GM19239 (cell line): ENCODE measurements at regions not wholly inside any gene's neighbourhood (a gene's known extent, or its start where the extent isn't known, plus 50 kb on each side); places are given as distances from the start of the nearest gene placed in this dataset.

ENCODE experiments used
- DNase-seq: peaks from one replicate; pipeline ENCODE4 v3.0.0; 2011; ENCODE audit warnings: low spot score; ENCODE audit not compliant: insufficient read length
- FAIRE-seq: peaks from 2 replicates; lab custom pipeline; 2011; peaks lifted over from hg19 to GRCh38; lab: Jason Lieb, UNC

DNA sequence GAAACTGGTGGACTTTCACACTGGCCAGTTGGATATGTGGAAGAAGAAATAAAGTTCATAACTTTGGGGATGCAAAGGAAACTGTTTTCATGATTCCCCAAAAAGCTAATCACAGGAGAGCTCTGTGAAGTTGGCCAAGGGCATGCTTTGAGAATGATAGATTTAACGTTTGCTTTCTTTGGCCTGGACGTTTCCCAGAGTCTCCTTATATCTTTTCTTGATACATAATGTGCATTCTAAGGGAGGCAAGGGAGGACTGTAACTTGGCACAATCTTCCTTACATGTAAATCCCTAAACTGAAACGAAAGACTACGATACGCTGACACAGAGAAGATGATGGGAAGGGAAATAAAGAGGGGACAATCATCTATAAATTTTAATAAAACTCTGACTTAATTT lies 176.5 kb upstream of the INHBA start:
- no peak for FAIRE-seq
- no peak for DNase-seq

DNA sequence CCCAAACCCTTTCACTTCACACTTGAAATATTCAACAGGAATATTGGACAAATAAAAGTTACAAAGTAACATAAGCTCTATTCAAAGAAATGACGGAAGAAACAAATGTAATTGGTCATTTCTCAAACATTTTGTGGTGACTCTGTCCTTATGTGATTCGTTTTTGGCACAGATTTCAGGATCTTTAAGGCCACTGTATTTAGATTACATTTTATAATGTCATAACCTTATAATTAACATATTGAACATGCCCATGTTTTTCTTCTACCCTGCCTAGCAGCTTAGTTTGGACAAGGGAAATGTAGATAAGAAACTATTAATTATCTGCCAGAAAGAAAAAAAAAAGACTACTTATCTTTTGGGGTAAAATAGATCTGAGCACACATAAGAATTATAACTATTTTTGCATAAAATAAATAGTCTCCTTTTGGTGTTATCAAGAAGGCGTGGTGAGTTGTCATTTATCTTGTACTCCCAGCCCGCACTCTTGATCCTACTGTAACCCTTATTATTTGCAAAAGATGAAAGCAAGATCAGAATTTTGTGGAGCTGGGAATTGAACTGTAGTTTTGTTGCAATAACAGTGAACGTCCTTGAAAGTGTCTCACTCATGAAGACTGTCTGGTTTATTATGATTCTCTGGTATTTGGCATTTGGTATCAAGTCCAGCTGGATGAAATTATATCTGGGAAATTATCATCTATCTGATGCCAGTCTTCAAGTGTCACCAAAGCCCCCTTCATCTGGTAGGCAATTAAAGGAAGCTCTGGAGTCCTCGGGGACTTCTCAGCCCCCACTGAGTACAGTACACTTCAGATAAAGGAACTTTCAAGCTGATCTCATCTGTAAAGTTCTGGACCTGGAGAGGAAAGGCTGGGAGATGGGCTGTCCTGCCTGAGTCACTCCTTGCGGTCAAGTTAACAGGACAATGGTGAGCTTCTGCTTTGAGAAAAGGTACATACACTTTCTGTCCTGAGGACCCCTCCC lies 175.7 kb upstream of the INHBA start:
- DNase-seq = no peak
- FAIRE-seq = no peak

DNA sequence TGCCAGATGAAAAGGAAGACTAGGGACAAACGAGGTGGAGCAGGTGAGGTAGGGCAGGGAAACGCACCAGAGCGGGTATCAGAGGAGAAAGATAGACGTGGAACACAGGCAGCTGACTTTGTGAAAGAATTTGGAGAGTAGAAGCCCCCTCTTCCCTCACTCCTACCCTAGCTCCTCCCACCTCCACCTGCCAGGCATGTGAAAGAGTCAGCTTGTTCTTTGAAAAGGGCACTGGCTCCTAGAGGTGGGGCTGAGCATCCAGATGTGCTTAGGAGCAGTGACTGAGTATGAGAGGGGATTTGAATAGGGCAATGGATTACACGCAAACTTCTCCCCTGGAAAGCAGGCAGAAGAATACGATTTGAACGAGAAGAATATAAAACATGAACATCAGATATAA lies 174.2 kb upstream of the INHBA start:
- FAIRE-seq (no peak), DNase-seq (no peak)

DNA sequence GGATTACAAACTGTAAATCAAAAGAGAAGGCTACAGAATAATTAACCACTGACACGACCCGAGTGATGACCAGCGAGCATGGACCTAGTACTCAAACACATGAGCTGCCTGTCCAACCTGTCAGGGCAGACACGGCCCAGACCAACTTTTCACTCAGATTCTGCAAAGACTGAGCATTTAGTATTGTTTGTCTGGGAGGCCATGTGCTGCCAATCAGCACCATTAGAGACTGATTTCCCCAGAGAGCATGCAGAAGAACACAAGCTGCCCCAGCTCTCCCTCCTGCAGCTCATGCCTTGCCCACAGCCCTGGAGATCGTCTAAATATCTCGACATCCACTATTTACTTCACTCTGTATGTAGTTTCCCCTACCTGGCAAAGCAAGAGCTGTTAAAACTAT lies 172.6 kb upstream of the INHBA start:
- no peak for DNase-seq
- FAIRE-seq = no peak

DNA sequence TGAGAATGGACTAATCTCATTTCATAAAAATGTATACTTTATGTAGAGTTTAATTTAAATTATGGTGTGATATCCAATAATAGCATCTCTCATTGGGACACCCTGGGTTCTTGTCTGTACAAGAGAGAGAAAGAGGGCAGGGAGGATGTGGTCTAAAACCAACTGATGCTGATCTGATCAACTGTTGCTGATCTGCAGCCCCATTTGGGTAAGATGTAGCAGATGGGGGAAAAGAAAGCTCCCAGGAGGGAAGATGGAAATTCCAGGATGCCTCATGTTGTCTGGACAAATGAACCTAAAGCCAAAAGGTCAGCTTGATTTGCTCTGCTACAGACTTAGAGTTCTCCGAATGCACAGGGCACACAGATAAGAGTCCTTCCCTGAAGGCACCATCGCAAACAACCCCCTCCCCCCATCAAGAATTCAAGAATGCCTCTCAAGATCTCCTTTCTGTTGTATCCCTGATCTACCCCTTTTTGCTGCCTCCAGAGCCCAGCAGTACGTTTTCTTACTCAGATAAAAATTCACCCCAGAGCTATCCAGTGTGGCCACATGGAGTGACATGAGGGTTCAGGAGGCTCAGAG lies 171.4 kb upstream of the INHBA start:
- FAIRE-seq = peak; percentile 66
- DNase-seq = no peak

DNA sequence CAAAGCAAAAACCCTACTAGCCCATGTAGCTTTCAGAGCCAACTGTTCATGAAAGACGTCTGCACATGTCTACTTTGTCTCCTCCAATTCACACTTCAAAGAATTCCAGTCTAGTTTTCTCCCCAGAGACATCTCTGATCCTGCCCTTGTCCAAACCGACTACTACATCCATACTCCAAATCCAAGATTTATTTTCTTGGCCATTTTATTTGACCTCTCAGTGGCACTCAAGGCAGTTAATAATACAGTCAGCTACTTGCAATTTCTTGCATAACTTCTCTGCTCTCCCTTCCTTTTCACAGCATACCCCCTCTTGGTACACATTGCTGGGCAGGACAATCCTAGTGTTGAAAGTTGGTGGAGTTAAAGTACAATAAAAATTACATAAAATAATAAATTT lies 170.9 kb upstream of the INHBA start:
- DNase-seq (no peak), FAIRE-seq (no peak)

DNA sequence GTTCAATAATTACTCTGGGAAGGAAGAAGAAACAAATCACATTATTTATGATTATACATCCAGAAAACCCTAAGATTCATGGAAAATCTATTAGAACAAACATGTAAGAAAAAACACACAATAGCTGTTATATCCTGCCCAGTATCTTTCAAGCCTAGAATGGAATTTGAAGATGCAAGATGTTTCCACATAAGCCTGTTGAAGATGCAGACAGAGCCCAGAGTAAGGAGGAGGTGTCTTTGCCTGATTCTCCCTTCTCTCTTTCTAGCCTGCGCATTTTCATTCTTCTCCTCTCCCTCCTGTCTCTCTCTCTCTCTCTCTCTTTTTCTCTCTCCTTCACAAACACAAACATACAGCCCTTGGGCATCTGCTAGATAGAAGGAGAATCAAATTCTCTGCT lies 170.1 kb upstream of the INHBA start:
- FAIRE-seq (no peak), DNase-seq (no peak)

DNA sequence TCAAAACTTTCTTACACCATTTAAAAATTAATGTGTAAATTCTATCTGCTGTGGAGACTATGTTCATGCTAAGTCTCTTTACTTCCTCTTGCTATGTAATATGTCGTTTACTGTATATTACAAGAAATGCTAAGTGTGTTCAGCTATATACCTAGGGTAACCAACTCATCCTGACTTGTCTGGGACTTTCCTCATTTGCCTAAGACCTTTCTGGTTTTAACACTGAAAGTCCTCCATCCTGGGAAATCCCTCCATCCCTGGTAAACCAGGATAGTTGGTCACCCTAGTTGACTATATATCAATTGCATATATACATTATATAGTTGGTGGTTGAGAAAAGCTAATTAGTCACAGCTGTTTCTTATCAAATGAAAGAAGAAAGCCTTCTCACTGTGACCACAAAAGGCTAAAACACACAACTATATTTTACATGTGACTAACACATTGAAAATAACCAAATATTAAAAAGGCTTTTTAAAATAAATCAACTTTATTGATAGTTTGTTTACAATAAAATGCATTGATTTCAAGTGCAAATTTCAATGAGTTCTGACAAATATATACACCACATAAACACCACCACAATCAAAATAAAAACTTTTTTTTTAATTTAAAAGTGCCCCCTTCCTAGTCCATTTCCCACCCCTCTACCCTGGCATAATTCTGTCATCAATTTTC lies 167.7 kb upstream of the INHBA start:
- DNase-seq = no peak
- FAIRE-seq = no peak

DNA sequence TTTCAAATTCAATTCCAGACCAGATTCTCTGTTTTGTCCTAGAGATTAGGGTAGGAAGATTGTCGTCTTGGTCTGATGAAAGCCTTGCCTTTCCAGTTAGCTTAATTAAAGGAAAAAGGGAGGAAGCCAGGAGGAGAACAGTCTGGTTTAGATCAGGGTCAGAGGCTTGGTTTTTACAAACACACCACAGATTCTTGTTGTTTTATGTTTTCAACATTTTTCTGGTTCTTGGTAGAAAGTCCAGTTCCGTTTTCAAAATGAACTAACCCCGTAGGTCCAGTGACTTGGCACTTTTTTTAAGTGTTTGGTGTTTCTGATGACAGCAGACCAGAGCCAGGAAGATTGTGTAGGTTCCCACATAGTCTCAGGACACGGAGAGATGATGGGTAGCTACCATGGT lies 167.1 kb upstream of the INHBA start:
- FAIRE-seq (peak; percentile 86), DNase-seq (no peak)

DNA sequence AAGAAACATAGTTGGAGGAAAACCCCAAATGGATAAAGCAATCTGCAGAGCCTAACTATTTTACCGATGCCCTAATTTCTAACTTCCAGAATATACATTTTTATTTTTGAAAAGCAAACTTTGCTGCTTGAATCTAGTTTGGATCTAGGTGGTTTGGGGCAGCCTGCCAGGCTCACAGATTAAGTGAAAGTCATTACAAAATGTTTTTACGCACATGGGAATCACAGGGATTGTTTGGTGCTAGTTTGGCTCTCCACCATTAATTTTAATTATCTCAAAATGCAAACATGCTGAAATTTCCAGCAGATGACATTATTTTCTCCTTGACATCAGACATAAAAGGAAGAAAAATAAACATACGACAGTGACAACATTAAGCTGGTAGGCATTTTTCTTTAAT lies 166.7 kb upstream of the INHBA start:
- FAIRE-seq (no peak), DNase-seq (no peak)

DNA sequence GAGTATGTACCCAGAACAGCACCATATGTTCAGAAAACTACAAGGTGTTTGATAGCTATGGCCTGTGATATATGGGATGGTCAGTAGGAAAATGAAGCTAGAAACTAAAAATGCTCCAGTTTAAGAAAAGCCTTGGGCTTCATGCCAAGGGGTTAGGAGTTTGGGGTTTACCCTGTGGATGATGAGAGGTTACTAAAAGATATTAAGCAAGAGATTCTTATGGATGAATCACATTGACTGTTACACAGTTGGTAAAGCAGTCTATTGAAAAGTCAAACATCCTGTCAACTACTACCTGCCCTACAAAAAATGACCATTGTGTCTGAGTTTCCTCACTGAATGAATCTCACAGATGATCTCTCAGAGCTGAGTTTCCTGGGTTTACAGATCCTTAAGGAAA lies 166.2 kb upstream of the INHBA start:
- FAIRE-seq (peak; percentile 53), DNase-seq (no peak)

DNA sequence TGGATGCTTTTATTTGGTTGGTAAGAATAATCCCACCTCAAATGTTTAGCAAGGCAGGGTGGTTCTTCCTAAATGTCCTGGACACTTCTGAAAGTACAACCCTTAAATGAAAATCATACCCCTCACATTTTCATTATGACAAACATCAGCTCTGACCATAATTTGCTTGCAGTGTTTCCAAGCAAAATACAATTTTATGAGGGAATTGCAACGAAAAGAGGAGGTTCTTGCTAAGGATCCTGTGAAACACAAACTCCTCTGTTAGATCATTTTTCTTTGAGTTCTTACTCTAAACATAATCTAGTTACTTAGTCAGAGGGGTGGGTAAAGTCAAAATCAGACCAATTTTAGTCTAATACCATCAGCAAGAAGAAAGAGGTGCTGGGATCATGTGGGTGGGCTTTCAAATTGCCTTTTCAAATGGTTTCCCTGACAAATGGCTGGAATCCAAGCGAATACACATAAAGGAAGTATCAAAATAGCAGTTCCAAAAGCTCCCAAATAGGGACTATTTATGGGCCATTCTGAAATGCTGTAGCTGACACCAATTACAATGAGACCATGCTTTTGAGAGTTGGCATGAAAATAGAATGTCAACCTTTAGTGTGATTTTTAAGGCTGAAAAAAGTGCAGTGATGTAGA lies 164.9 kb upstream of the INHBA start:
- FAIRE-seq = no peak
- no peak for DNase-seq

DNA sequence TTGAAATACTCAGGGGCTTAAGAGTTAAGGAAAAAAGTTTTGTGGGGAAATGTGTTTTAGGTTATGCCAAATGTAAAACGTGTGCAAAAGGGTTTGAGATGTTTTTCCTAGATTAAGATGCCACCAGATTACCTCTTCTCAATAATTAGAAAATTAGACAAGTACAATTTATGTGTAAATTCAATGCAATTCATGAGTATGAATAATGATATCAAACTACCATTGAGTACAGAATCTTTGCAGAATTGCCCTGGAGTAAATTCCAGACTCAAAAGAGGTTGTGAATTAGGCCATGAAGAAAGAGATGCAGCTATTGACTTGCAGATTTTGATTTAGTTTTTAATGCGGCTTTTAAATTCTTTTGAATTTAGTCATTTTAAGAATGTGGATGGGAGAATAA lies 159.4 kb upstream of the INHBA start:
- DNase-seq = no peak

DNA sequence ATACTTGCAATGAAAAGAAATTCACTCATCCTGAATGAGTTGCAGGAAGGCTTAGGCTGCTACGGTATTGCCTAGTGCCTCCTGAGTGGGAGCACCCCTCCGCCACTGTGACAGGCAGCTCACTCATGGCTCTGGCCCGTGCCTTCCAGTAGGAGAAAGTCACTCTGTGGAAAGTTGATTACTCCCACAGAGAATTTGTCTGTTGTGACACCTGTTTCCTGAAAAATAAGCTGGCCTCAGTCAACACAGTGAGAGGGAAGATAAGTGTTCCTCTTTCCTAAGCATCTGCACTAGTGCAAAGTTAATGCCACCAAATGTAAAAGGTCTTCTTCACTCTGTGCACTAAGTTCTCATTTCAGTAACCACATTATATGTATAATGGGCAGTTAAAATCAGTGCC lies 158.8 kb upstream of the INHBA start:
- FAIRE-seq = no peak

More for the DNA sequence above, 159.4 kb upstream of the INHBA start:
- FAIRE-seq = no peak

DNA sequence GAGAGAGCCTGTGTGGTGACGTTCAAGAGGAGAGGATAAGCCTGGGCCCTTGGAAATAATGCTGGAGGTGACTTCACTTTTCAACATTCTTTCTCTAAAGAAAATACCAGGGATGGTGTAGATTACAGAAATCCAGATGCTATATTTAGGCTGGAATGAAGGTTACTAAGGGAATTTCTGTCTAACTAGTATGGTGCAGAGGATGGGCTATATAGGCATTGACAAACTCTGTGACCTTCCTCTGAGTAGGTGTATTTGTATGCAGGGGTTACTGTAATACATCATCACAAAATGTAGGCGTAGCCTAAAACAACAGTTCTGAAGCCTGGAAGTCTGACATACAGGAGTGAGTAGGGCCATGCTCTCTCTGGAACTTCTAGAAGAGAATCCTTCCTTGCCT lies 155.3 kb upstream of the INHBA start:
- FAIRE-seq (no peak), DNase-seq (no peak)

More for the DNA sequence above, 158.8 kb upstream of the INHBA start:
- DNase-seq = no peak

DNA sequence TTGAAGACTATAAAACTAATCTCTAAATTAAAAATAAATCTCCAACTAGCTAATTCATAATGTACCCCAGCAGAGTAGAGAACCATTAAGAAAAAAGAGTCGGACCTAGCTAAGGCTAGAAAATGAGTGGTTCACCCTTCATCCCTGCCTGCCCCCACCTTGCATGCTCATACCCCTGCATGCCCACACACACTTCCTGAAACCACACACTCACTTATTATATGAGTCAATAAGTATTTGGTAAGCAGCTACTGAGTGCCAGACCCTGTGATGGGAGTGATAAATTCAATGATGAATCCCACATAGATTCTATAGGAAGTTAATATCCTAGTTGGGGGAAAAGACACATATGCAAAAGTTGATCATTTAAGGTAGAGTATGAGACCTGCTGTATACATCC lies 152.9 kb upstream of the INHBA start:
- FAIRE-seq (no peak), DNase-seq (no peak)

DNA sequence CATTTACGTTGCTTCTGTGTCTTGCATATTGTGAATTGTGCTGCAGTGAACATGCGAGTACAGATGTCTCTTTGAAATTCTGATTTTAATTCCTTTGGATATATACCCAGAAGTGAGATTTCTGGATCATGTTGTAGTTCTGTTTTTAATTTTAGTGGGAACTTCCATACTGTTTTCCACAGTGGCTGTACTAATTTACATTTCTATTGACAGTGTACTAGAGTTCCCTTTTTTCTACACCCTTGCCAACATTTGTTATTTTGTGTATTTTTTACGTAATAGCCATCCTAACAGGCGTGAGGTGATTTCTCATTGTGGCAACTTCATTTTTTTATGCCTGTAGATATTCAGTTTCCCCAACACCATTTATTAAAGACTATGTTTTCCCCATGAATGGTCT lies 144.7 kb upstream of the INHBA start:
- no peak for DNase-seq
- no peak for FAIRE-seq

DNA sequence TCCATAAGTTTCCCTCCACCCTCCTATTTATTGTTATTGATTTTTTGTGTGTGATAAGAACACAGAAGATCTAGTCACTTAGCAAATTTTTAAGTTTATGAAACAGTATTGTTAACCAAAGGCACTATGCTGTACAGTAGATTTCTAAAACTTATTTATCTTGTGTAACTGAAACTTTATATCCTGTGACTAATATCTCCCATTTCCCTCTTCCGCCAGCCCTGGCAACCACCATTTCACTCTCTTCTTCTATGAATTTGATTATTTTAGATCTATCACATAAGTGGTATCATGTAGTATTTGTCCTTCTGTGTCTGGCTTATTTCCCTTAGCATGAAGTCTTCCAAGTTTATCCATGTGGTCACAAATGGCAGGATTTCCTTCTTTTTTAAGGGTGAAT lies 144.3 kb upstream of the INHBA start:
- no peak for FAIRE-seq
- no peak for DNase-seq

DNA sequence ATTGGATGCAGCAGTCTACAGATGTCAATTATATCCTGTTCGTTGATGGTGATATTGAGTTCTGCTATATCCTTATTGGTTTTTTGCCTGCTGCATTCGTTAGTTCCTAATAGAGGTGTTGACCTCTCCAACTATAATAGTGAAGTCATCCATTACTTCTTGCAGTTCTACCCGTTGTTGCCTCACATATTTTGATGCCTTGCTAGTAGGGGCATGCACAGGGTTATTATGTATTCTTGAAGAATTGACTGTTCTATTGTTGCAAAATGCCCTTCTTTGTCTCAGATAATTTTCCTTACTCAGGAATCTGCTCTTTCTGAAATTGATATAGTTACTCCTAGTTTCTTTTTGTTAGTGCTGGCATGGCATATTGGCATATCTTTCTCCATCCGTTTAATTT lies 140.1 kb upstream of the INHBA start:
- no peak for DNase-seq
- no peak for FAIRE-seq

DNA sequence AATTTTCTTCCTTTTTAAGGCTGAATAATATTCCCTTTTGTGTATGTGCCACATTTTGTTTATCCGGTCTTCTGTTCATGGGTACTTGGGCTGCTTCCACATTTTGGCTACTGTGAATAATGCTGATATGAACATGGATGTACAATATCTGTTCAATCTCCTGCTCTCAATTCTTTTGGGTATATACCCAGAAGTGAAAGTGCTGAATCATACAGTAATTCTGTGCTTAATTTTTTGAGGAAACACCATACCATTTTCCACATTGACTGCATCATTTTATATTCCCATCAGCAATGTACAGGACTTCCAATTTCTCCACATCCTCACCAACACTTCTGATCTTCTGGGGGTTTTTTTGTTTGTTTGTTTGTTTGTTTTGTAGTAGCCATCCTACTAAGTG lies 135.0 kb upstream of the INHBA start:
- no peak for DNase-seq
- FAIRE-seq = no peak
